SKM-1 (cell line): ENCODE measurements at regions not wholly inside any gene's neighbourhood (a gene's known extent, or its start where the extent isn't known, plus 50 kb on each side); places are given as distances from the start of the nearest gene placed in this dataset.
"Not testable (repeated sequence)": the region's sequence is repeated elsewhere in the genome, so short reads cannot be mapped to it uniquely, and the experiment has no call there.

Source experiments
- DNase-seq: peaks from one replicate; lab custom pipeline; 2025; ENCODE audit not compliant: unreplicated experiment; lab: John Stamatoyannopoulos, UW

DNA sequence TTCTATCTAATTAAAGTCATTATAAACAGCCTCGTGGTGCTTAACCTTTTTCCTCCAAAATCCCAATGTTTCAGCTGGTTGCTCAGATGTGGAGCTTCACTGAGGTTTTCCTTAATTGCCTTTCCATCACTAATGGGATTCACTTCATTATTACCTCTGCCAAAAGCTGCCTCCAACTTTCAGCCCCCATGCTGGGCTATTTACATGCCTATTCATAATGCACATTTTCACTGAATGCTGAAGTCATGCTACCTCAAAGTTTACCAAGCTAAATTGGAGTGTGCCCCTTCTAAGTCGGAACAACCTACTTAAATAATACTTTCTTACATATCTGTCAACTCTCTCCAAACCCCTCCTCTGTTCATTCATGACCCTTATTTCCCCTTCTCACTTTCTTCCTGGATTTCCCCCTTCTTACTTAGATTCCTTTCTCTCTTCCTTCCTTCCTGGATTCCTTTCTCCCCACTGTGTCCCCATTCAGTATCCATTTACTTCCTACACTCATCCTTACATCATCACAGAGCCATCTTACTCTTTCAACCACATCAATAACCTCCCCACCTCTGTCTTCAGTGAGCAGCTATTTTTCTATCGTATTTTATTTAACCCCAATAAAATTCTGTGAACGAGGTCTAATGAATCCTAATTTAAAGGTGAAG is 887.3 kb upstream of the TENM4 start:
- no peak for DNase-seq

DNA sequence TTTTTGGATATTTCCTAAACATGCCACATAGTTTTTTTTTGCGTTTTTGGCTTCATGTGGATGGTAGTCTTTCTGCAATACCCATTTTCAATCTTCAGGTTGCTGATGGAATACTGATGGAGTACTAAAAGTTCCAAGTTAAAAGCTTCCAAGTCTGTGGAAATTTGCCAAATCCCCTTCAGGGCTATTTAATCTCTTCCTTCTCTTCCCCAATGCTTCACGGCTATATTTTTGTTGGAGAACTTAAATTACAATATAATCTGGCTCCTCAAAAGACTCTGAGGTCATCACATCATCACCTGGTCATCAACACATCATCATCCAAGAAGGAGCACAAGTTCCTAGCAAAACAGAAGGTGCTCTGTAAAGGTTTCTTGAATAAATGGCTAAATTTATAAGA is 881.0 kb upstream of the TENM4 start:
- no peak for DNase-seq

DNA sequence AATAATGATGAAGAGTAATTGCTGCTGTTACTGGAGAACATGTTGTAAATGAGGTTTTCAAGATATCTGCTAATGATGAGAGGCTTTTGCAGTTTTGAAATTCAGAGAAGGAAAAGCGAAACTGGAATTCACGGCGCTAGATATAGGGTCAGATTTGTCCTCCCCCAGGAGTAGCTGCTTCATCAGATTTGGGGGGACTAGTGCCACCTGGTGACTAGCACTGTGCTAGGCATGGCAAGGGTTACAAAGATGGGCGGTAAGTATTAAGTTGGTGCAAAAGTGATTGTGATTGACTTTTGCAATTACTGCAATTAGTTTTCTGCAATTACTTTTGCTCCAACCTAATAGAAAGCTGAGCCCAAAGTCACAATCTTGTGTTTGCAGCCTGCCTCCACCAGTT is 879.9 kb upstream of the TENM4 start:
- DNase-seq, result no peak

DNA sequence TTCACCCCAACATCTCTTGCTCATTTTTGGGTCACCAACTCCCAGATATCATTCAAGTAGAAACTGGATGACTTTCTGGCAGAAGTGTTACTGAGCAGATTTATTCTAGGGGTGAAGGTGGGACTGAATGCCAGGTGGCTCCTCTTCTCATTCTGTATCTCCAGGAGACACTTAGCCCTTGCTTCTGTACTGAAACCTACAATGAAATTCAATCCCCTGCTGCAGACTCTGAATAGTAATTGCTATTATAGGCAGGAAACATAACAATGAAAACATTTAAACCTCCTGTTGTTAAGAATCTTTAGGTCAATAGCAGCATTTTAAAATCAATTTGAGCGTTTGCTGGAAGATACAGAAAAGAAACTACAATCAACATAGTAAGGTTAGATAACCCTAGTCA is 879.4 kb upstream of the TENM4 start:
- no peak for DNase-seq

DNA sequence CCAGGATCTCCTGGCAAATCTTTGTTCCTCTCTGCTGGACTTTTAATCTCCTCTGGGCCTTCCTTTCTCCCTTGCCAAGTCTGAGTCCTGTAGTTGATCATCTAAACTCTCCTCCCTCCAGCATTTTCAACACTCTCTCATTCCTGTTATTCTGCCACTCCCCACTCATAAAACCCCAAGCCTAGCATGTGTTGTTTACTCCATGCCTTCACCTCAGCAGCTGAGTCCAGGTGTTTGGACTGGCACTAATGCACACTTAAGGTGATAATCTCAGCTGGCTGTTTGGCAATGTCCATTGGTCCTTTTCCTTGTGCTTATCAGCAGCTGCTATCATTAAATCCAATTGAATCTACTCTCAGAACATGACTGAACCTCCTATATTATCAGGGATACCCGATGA is 876.8 kb upstream of the TENM4 start:
- no peak for DNase-seq

DNA sequence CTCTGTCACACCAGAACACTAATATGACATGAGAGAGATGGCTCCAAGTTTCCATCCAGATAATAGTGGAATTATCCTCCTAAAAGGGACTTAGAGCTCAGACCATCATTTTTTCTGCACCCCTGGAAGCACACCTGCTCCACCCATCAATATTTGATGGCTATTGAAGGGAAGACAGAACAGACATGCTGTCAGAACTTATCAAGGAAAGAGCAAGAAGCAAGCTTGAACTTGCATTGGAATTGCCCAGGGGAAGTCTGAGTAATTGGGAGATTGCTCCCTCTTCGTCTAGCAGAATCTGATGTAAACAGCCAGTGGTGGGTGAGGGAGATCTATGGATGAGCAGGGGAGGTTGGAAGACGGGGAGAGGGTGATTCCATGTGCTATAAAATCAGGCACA is 874.4 kb upstream of the TENM4 start:
- DNase-seq, result no peak

DNA sequence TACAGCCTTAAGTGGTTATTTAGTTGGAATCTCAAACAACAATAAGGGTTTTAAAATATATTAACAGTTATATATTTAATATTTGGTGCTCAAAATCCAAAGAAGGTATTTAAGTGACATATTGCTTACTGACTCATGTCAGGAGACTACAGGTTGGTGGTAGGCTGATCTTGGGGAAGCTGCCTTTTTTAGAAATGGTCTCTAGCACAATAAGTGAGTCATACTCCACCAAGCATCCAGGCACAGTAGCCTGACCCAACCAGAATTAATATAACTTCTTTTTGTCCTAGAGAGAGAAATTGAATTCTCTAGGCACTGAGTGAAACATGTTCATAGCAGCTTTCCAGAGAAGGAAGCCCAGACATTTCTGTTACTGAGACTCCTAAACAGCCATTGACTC is 868.5 kb upstream of the TENM4 start:
- no peak for DNase-seq

DNA sequence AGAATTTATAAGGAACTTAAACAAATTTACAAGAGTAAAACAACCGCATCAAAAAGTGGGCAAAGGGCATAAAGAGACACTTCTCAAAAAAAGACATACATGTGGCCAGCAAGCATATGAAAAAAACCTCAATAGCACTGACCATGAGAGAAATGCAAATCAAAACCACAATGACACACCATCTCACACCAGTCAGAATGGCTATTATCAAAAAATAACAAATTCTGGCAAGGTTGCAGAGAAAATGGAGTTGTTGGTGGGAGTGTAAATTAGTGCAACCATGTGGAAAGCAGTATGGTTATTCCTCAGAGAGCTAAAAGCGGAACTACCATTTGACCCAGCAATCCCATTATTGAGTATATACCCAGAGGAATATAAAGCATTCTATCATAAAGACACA is 866.8 kb upstream of the TENM4 start:
- DNase-seq, result no peak

DNA sequence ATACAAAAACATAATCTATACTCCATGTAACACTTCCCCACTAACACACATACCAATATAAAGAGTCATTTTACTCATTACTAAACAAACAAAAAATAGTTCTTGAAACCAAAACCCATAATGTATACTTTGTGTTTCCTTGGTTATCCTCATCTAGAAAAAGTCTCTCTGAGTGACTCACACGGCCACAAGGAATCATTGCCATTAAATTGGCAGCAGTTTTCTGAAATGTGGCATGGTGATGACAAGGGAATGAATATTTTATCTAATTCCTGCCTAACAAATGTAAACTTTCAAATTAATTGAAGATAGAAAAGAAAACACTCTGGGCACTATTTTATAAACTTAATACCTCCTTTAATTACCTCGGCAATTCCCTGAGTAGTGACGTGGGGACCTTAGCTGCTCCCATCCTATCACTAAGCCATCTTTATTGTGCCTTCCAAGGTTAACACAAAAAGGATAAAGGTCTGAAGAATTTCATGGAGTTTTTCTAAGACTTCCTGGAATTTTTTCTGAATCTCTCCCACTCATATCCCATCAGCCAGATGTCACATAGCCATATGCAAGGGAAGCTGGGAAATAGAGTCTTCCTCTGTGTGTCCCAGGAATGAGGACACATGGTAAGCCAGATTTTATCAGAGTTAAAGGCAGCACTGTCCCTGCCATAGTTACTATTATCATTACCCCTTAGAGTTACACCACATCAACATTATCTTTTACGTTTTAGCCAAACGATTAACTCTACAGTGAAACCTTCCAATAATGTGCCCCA is 857.2 kb upstream of the TENM4 start:
- no peak for DNase-seq

DNA sequence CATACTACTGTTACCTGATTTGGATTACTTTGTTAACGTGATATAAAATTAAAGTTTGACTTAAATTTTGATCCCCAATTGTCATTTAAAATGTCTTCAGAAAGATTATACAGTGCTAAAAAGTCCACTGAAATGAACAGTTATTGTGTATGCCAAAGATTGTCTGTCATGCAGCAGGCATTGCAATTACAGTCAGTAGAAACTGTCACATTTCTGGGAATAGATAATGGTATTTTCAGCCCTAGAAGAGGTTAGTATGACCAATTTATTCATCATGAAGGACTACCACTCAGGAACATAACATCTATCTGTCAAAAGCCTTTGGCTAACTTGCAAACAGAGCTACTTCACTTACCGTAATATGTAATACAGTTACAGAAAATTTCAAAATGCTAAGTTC is 852.5 kb upstream of the TENM4 start:
- DNase-seq, result no peak

DNA sequence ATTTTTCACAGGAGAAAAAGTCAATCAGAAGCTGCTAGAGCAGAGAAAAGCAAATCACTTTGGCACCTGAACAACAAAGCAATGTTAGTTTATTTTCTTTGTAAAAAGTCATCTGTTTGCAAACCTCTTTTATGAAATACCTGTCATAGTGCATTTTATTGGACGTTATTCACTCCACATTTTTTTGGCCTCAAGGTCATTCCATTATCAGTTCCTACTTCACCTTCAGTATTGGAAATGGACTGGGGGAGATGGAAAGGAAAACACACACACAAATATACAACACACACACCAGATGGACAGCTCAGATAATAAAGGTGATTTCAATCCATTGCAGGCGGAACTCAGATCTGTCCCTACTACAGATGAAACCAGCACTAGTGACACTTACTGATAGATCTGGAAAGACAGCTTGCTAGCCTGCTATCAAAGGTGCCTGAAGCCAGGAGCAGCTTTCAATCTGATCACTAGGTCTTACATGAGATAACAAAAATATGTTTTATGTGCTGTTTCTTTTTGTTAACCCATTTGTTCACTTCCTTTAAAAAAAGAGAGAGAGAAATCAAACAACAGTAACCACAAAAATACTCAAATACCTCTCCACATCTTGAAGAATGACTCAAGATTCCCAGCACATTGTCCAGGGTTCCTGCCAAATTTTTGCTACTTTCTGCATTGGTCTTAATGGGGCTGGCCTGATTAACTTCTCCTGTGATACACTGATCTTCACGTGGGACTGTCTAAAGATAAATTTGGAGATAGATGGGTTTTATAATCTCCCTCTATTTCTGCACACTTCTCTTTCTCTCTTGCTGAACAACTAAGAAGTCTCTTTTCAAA is 844.3 kb upstream of the TENM4 start:
- no peak for DNase-seq

DNA sequence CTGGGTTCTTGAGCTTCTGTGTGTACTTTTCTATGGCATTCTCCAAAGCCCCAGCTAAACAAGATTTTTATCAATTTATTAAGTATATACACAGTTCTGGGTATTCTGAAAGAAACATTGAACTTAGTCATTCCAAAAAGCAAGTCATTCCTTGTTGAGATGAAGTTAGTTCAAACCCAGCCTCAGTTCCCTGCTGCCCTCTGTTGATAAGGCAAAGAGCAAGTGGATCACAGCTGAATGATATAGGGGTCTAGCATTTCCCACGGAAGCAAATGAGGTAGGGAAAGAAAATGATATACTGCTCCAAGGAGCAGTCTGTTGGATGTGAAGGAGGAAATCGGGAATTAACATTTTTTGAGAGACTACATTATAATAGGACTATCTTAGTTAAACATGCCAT is 841.8 kb upstream of the TENM4 start:
- no peak for DNase-seq

DNA sequence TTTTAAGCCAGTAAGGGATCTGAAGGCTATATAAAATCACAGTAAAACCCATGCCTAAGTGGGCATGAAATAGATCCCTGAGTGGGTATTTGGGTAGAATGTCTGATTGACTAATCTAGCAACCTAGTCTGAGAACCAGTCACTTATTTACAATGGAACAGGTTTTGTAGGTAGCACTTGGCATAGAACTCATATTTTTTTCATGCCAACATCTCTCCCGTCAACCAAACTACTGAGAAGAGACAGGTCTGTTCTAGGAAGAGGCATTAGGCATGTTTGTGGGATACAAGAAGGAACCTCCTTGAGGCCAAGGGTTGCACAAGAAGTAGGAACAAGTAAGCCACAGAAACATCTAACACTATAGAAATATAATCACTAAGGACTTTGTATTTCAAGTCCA is 840.4 kb upstream of the TENM4 start:
- no peak for DNase-seq

DNA sequence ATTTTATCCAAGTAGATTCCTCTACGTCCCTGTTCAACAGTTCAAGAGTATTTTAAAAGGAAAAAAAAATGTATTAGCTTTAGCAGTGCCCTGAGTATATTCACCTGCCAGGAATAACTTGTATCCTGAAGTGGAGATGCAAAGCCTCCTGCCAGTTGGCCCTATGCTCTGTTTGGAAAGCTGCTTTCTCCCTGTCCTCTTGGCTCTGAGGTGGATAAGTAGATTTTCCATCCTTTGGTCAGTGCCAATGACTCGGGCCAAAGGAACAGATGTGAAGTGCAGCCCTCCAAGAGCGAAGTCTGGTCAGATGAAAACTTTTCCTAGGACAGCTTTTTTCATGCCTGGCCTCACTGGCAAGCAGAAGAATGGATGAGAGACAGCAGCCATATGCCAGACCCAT is 839.9 kb upstream of the TENM4 start:
- DNase-seq, result no peak

DNA sequence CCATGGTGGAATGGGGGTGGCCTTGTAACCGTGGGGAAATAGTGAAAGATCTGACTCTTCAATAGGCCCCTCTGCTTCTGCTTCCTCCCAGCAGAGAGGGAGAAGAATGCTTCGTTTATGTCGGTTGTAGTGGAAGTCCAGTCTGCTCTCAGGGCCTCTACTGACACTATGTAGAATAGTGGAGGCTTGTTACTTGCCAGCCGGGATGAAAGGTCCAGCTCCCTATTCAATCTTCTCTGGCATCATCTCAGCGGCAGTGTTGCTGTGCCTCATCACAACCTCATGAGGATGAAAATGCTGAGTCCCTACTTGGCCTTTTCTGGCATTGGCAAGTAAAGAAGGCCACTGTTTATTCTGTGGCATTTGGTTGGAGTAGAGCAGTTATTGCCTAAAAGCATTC is 820.9 kb upstream of the TENM4 start:
- no peak for DNase-seq

DNA sequence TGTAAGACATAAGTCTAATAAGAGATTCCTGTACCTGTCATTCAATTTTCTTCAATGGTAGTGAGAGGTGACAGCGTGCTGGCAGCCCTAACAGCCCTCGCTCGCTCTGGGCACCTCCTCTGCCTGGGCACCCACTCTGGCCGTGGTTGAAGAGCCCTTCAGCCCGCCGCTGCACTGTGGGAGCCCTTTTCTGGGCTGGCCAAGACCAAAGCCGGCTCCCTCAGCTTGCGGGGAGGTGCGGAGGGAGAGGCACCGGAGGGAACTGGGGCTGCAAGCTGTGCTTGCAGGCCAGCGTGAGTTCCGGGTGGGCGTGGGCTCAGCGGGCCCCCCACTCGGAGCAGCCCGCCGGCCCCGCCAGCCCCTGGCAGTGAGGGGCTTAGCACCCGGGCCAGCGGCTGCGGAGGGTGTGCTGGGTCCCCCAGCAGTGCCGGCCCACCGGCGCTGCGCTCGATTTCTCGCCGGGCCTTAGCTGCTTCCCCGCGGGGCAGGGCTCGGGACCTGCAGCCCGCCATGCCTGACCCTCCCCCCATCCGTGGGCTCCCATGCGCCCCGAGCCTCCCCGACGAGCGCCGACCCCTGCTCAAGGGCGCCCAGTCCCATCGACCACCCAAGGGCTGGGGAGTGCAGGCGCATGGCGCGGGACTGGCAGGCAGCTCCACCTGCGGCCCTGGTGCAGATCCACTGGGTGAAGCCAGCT is 816.6 kb upstream of the TENM4 start:
- not testable (repeated sequence) for DNase-seq

DNA sequence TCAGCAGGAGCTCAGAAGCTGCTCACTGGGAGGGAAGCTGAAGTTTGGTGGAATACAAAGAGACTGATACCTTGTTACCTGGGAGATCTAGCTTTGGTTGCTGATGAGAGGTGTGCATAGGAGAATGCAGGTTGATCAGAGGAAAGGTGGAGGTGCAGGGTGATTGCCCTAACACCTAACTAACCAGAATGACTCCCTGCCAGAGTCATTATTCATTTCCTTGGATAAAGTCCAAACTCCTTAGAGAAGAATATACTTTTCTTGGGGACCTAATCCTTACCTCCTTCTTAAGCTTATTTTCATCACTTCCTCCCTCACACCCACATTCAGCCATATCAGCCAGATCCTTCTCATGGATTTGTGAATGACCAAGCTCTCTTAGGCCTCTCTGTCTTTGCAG is 814.2 kb upstream of the TENM4 start:
- no peak for DNase-seq

DNA sequence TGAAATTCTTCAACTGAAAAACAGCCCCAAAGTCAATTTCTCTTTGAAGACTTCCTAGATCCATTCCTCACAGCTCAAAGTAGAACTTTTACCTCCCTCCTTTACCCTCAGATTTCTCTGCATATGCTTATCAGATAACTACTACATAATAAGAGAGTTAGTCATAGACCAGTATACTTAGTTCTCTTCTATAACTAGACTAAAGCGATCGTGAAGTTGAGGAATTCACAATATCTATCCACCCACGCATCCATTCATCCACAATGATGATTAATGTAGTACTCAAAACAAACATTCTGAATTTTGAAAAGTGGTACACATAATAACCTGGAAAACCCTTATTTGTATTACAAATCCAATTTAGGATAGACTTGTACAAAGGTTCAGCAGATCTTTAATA is 800.9 kb upstream of the TENM4 start:
- DNase-seq, result no peak

DNA sequence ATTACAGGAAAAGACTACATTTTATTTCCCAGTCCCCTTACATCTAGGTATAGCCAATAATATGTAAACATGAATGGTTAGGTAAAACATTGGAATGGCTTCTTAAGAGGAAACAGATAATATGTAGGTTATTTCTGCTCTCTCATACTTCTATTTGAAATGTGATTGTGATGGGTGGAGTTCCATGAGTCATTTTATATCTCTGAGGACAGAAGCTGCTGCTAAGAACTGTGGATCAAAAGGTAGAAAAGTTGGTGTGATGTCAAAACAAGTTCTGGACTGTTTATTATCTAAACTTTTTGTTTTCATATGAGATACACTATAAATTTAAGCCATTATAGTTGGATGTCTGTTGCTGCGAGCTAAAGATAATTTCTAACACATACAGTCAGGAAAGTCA is 799.4 kb upstream of the TENM4 start:
- no peak for DNase-seq

DNA sequence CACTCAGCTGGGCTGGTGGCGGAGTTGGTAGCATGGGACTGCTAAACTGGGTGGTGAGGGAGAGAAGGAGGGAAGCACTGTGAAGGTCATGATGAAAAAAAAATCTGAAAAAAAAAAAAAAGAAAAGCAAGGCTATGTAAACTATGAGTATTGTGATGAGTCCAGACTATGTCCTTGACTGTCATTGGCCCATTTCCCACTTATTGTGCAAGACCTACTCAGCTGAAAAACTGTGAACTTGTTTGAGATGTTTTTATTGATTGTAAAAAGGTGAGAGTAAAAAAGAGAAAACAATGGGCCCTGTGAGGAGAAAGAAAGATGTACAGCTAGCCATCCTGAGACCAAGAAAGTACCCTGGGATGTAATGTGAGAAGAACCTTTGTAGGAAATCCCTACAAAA is 798.4 kb upstream of the TENM4 start:
- no peak for DNase-seq

DNA sequence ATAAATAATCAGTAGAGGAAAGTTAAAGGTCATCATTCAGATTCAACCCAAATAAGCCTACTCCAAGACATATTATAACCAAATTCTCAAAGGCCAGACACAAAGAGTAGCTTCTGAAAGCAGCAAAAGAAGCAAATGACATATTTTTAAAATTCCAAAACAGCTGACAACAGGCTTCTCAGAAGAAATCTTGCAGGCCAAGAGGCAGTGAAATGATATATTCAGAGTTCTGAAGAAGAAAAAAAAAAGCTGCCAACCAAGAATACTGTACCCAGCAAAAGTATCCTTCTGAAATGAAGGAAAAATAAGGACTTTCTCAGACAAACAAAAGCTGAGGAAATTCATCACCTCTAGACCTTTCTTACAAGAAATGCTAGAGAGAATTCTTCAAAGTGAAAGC is 787.1 kb upstream of the TENM4 start:
- DNase-seq, result no peak

DNA sequence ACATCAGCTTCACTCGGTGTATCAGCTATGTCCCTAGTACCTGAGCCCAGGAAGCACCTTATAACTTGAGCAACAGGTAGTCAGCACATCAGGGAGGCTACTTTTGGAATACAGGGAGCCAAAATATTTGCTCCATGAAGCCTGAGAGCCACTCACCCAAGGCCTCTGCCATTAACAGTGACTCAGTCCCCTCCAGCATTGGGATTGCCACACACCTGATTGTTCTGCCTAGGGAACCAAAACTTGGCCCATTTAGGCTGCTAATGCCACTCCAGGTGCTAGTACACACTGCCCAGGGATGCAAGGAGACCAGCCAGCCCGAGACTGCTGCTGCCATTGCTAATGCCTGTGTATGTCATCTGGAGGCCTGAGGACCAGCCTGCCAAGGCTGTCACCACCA is 773.6 kb upstream of the TENM4 start:
- no peak for DNase-seq
